WTC11 (cell line): ENCODE measurements at regions not wholly inside any gene's neighbourhood (a gene's known extent, or its start where the extent isn't known, plus 50 kb on each side); places are given as distances from the start of the nearest gene placed in this dataset.

Source experiments
- ATAC-seq: fragments of 200-7000 bp; cut with Tn5 transposase; 2 replicates; pipeline ENCODE4 v1.10.0; 2021; ENCODE audit warnings: mild to moderate bottlenecking, moderate library complexity
- CTCF ChIA-PET: fragments of 300-600 bp; sonication (Branson Sonifier 250); formaldehyde crosslinking; loops from one replicate; lab custom pipeline; 2021; ENCODE audit warnings: antibody characterized with exemption; lab: Charles Lee
- POLR2A ChIA-PET: fragments of 350-600 bp; sonication (Branson Sonifier 250); formaldehyde crosslinking; loops from one replicate; lab custom pipeline; 2021; ENCODE audit warnings: antibody characterized with exemption; lab: Charles Lee
- DNase-seq: peaks from one replicate; pipeline ENCODE4 v3.0.0; 2021; ENCODE audit warnings: low spot score
- H3K27ac Mint-ChIP-seq: 2 replicates; pipeline ENCODE4 v1.8.0; 2021; ENCODE audit warnings: mixed read lengths
- H3K27me3 Mint-ChIP-seq: 2 replicates; pipeline ENCODE4 v1.8.0; 2021; ENCODE audit warnings: low read depth, mild to moderate bottlenecking, moderate library complexity, mixed read lengths
- H3K36me3 Mint-ChIP-seq: 2 replicates; pipeline ENCODE4 v1.8.0; 2021; ENCODE audit warnings: mixed read lengths
- H3K4me1 Mint-ChIP-seq: 2 replicates; pipeline ENCODE4 v1.8.0; 2022; ENCODE audit warnings: mixed read lengths
- H3K4me3 Mint-ChIP-seq: 2 replicates; pipeline ENCODE4 v1.8.0; 2021; ENCODE audit warnings: mild to moderate bottlenecking, moderate library complexity, mixed read lengths
- H3K9me3 Mint-ChIP-seq: 2 replicates; pipeline ENCODE4 v1.8.0; 2021; ENCODE audit warnings: mixed read lengths
- AFF4 ChIP-seq: sonication (generic); formaldehyde crosslinking; IDR thresholded peaks from 2 replicates; pipeline ENCODE4 v1.8.1; 2023; ENCODE audit warnings: mild to moderate bottlenecking, missing genetic modification reagents, borderline replicate concordance
- ATF1 ChIP-seq: sonication (generic); formaldehyde crosslinking; IDR thresholded peaks from 2 replicates; pipeline ENCODE4 v1.8.1; 2023; ENCODE audit warnings: mild to moderate bottlenecking, moderate library complexity, missing genetic modification reagents
- FOXP4 ChIP-seq: sonication (generic); formaldehyde crosslinking; IDR thresholded peaks from 2 replicates; pipeline ENCODE4 v1.8.0; 2022; ENCODE audit warnings: mild to moderate bottlenecking, missing genetic modification reagents
- GABPB1 ChIP-seq: sonication (generic); formaldehyde crosslinking; IDR thresholded peaks from 2 replicates; pipeline ENCODE4 v1.8.1; 2023; ENCODE audit warnings: mild to moderate bottlenecking, missing genetic modification reagents
- GTF2I ChIP-seq: fragments of 250-450 bp; sonication (Bioruptor Pico); conservative IDR thresholded peaks from 2 replicates; pipeline ENCODE4 v1.4.0; 2021; ENCODE audit warnings: mild to moderate bottlenecking
- IRF2 ChIP-seq: sonication (generic); formaldehyde crosslinking; IDR thresholded peaks from 2 replicates; pipeline ENCODE4 v1.8.0; 2022; ENCODE audit warnings: low read depth, missing genetic modification reagents, borderline replicate concordance
- JAZF1 ChIP-seq: fragments of 250-450 bp; sonication (Bioruptor Pico); IDR thresholded peaks from 2 replicates; pipeline ENCODE4 v1.9.0; 2021; ENCODE audit warnings: moderate library complexity, mild to moderate bottlenecking, inconsistent platforms
- NFATC4 ChIP-seq: fragments of 250-450 bp; sonication (Bioruptor Pico); IDR thresholded peaks from 2 replicates; pipeline ENCODE4 v1.9.0; 2021; ENCODE audit warnings: mild to moderate bottlenecking
- NR2C2 ChIP-seq: sonication (generic); formaldehyde crosslinking; IDR thresholded peaks from 2 replicates; pipeline ENCODE4 v1.8.0; 2022; ENCODE audit warnings: mild to moderate bottlenecking, missing genetic modification reagents
- NR3C1 ChIP-seq: sonication (generic); formaldehyde crosslinking; conservative IDR thresholded peaks from 2 replicates; pipeline ENCODE4 v1.8.1; 2023; ENCODE audit warnings: low read depth, mild to moderate bottlenecking, missing genetic modification reagents
- RELA ChIP-seq: sonication (generic); formaldehyde crosslinking; IDR thresholded peaks from 2 replicates; pipeline ENCODE4 v1.8.1; 2022; ENCODE audit warnings: missing genetic modification reagents, mild to moderate bottlenecking, borderline replicate concordance
- TP53 ChIP-seq: sonication (generic); formaldehyde crosslinking; IDR thresholded peaks from 2 replicates; pipeline ENCODE4 v1.8.1; 2023; ENCODE audit warnings: mild to moderate bottlenecking, missing genetic modification reagents
- USF1 ChIP-seq: sonication (generic); formaldehyde crosslinking; IDR thresholded peaks from 2 replicates; pipeline ENCODE4 v1.8.0; 2022; ENCODE audit warnings: mild to moderate bottlenecking, missing genetic modification reagents
- ZNF138 ChIP-seq: sonication (generic); formaldehyde crosslinking; conservative IDR thresholded peaks from 2 replicates; pipeline ENCODE4 v1.8.1; 2022; ENCODE audit warnings: mild to moderate bottlenecking, moderate library complexity, missing genetic modification reagents
- ZNF219 ChIP-seq: sonication (generic); formaldehyde crosslinking; IDR thresholded peaks from 2 replicates; pipeline ENCODE4 v1.8.0; 2023; ENCODE audit warnings: missing genetic modification reagents, mild to moderate bottlenecking, borderline replicate concordance
- ZNF263 ChIP-seq: sonication (generic); formaldehyde crosslinking; IDR thresholded peaks from 2 replicates; pipeline ENCODE4 v1.8.1; 2022; ENCODE audit warnings: low read depth, mild to moderate bottlenecking, moderate library complexity, missing genetic modification reagents
- TF ChIP-seq, protein P1 (sequence below): sonication (generic); formaldehyde crosslinking; IDR thresholded peaks from 2 replicates; pipeline ENCODE4 v1.8.0; 2023; ENCODE audit warnings: missing genetic modification reagents
- TF ChIP-seq, protein P2 (sequence below): sonication (generic); formaldehyde crosslinking; IDR thresholded peaks from 2 replicates; pipeline ENCODE4 v1.8.1; 2023; ENCODE audit warnings: mild to moderate bottlenecking, missing genetic modification reagents, moderate library complexity
- TF ChIP-seq, protein P3 (sequence below): sonication (generic); formaldehyde crosslinking; conservative IDR thresholded peaks from 2 replicates; pipeline ENCODE4 v1.8.1; 2022; ENCODE audit warnings: mild to moderate bottlenecking, missing genetic modification reagents
- TF ChIP-seq, protein P4 (sequence below): sonication (generic); formaldehyde crosslinking; IDR thresholded peaks from 2 replicates; pipeline ENCODE4 v1.8.1; 2022; ENCODE audit warnings: mild to moderate bottlenecking, missing genetic modification reagents, moderate library complexity, borderline replicate concordance
- TF ChIP-seq, protein P5 (sequence below): sonication (generic); formaldehyde crosslinking; IDR thresholded peaks from 2 replicates; pipeline ENCODE4 v1.8.1; 2022; ENCODE audit warnings: low read depth, mild to moderate bottlenecking, moderate library complexity, missing genetic modification reagents, borderline replicate concordance

- ATAC-seq (no peak), DNase-seq (no peak)
- Mint-ChIP-seq H3K9me3 (peaks cover 10% of the 10 kb centered on the region), H3K4me1 (peaks cover 27% of the 10 kb centered on the region), H3K27ac (no peak overlapping the region), H3K4me3 (no peak overlapping the region), H3K27me3 (peaks cover 3% of the 10 kb centered on the region), H3K36me3 (peaks cover 5% of the 10 kb centered on the region)
- TF ChIP-seq, protein P1, sequence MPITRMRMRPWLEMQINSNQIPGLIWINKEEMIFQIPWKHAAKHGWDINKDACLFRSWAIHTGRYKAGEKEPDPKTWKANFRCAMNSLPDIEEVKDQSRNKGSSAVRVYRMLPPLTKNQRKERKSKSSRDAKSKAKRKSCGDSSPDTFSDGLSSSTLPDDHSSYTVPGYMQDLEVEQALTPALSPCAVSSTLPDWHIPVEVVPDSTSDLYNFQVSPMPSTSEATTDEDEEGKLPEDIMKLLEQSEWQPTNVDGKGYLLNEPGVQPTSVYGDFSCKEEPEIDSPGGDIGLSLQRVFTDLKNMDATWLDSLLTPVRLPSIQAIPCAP (CRISPR knock-in tag): no peak
- TF ChIP-seq FOXP4 (no peak), NFATC4 (CRISPR knock-in tag) (no peak), NR2C2 (CRISPR knock-in tag) (no peak), ATF1 (CRISPR knock-in tag) (no peak), IRF2 (CRISPR knock-in tag) (no peak), AFF4 (CRISPR knock-in tag) (no peak), ZNF219 (no peak), GABPB1 (no peak), TP53 (CRISPR knock-in tag) (no peak), NR3C1 (CRISPR knock-in tag) (no peak), ZNF138 (CRISPR knock-in tag) (no peak), JAZF1 (CRISPR knock-in tag) (no peak)
- TF ChIP-seq, protein P2, sequence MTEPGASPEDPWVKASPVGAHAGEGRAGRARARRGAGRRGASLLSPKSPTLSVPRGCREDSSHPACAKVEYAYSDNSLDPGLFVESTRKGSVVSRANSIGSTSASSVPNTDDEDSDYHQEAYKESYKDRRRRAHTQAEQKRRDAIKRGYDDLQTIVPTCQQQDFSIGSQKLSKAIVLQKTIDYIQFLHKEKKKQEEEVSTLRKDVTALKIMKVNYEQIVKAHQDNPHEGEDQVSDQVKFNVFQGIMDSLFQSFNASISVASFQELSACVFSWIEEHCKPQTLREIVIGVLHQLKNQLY (CRISPR knock-in tag): no peak
- TF ChIP-seq, protein P3, sequence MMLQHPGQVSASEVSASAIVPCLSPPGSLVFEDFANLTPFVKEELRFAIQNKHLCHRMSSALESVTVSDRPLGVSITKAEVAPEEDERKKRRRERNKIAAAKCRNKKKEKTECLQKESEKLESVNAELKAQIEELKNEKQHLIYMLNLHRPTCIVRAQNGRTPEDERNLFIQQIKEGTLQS: no peak
- ChIA-PET POLR2A (no interaction called here), CTCF (interaction anchor here (0.8 kb wide), 1 partner anchor 120 kb away, joined by 3 read pairs; no protein-coding TSS in a partner anchor)
These were observed 58.2 kb upstream of the PKDCC start for GRCh38 chr2:41989501-41990180.

DNA sequence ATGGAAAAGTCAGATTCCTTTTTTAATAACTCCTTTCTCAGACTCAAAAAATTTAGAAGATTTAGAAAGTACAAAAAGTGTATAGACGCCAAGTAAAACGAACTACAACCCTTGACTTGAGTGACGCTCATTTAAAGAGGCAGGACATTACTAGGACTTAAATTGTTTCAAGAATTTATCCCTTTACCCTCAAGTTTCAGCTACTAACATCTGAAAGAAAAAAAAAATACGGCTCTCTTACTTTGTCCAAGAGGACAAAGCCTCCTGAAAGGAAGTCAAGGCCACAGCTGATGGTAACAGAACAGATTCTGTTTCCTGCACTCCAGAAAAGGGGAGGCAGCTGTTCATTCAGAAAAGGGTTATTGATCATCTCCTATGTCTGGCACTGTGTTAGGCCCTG is 57.6 kb upstream of the PKDCC start:
- ChIA-PET POLR2A (interaction anchor here (0.5 kb wide), 1 partner anchor 55 kb away, joined by 4 read pairs; no protein-coding TSS in a partner anchor), CTCF (interaction anchor here (0.8 to 1.2 kb wide), 2 partner anchors 51 to 120 kb away, joined by 3 read pairs; no protein-coding TSS in a partner anchor)
- Mint-ChIP-seq H3K27me3 (peaks cover 4% of the 10 kb centered on the region), H3K4me3 (no peak overlapping the region), H3K36me3 (peaks cover 7% of the 10 kb centered on the region), H3K4me1 (peaks cover 27% of the 10 kb centered on the region), H3K9me3 (peaks cover 11% of the 10 kb centered on the region), H3K27ac (no peak overlapping the region)
- DNase-seq: no peak
- ATAC-seq: no peak
- TF ChIP-seq, protein P4, sequence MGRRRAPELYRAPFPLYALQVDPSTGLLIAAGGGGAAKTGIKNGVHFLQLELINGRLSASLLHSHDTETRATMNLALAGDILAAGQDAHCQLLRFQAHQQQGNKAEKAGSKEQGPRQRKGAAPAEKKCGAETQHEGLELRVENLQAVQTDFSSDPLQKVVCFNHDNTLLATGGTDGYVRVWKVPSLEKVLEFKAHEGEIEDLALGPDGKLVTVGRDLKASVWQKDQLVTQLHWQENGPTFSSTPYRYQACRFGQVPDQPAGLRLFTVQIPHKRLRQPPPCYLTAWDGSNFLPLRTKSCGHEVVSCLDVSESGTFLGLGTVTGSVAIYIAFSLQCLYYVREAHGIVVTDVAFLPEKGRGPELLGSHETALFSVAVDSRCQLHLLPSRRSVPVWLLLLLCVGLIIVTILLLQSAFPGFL (CRISPR knock-in tag): no peak
- TF ChIP-seq GTF2I (no peak), ZNF263 (no peak), RELA (CRISPR knock-in tag) (no peak), USF1 (CRISPR knock-in tag) (no peak)
- TF ChIP-seq, protein P2 (CRISPR knock-in tag): no peak
- TF ChIP-seq, protein P5, sequence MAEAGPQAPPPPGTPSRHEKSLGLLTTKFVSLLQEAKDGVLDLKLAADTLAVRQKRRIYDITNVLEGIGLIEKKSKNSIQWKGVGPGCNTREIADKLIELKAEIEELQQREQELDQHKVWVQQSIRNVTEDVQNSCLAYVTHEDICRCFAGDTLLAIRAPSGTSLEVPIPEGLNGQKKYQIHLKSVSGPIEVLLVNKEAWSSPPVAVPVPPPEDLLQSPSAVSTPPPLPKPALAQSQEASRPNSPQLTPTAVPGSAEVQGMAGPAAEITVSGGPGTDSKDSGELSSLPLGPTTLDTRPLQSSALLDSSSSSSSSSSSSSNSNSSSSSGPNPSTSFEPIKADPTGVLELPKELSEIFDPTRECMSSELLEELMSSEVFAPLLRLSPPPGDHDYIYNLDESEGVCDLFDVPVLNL (CRISPR knock-in tag): no peak
